Spleen (tissue), 7 donors: ENCODE measurements at regions not wholly inside any gene's neighbourhood (a gene's known extent, or its start where the extent isn't known, plus 50 kb on each side); places are given as distances from the start of the nearest gene placed in this dataset.

ENCODE experiments used
- CTCF ChIP-seq, 11 experiments: fragments of 200-600 bp in 7 of 11; fragments of 450-650 bp in 4 of 11; sonication (generic) in 4 of 11; IDR thresholded peaks in 8 of 11; conservative IDR thresholded peaks in 3 of 11; 1 replicate in 7 of 11; 2 replicates in 4 of 11; pipeline versions ENCODE4 v1.4.0 to v1.8.0; 2016 to 2021; ENCODE audit warnings: antibody characterized with exemption in 11 of 11, inconsistent platforms in 4 of 11, mild to moderate bottlenecking in 1 of 11
- POLR2A ChIP-seq, 3 donors: fragments of 450-650 bp; IDR thresholded peaks; one replicate each; pipeline ENCODE4 v1.5.1; 2017; ENCODE audit warnings: antibody characterized with exemption in 3 of 3, mild to moderate bottlenecking in 1 of 3
- POLR2AphosphoS5 ChIP-seq, 3 donors: sonication (generic); formaldehyde crosslinking; IDR thresholded peaks; one replicate each; pipeline ENCODE4 v1.5.1; 2017; ENCODE audit warnings: antibody characterized with exemption in 3 of 3
- donor health status: DM: no; HTN: no; CAD: no; lungs with moderate emphysema.
- donor health status: DM: no; HTN: no; CAD: no.
- donor health status: DM: no; HTN: no; CAD: no.

GRCh38 chr1:95991787-95992520 is 729.6 kb upstream of the PTBP2 start:
- no peak for TF ChIP-seq CTCF (IDR thresholded peaks at IDR 0.05 in 8 of 11, conservative IDR thresholded peaks at IDR 0.05 in 3 of 11)
- TF ChIP-seq POLR2A (IDR thresholded peaks at IDR 0.05) = no peak
- TF ChIP-seq POLR2AphosphoS5 (IDR thresholded peaks at IDR 0.05) = no peak
